GM18505 (cell line): ENCODE measurements at regions not wholly inside any gene's neighbourhood (a gene's known extent, or its start where the extent isn't known, plus 50 kb on each side); places are given as distances from the start of the nearest gene placed in this dataset.

Source experiments
- ATAC-seq: cut with Tn5 transposase; IDR thresholded peaks from one replicate; pipeline ENCODE4 v1.9.1; 2021; ENCODE audit not compliant: unreplicated experiment
- POLR2A ChIP-seq: IDR thresholded peaks from 4 replicates; pipeline ENCODE4 v1.6.1; 2011; ENCODE audit warnings: borderline replicate concordance; ENCODE audit not compliant: insufficient read depth, insufficient read length; ENCODE audit errors: extremely low read depth

DNA sequence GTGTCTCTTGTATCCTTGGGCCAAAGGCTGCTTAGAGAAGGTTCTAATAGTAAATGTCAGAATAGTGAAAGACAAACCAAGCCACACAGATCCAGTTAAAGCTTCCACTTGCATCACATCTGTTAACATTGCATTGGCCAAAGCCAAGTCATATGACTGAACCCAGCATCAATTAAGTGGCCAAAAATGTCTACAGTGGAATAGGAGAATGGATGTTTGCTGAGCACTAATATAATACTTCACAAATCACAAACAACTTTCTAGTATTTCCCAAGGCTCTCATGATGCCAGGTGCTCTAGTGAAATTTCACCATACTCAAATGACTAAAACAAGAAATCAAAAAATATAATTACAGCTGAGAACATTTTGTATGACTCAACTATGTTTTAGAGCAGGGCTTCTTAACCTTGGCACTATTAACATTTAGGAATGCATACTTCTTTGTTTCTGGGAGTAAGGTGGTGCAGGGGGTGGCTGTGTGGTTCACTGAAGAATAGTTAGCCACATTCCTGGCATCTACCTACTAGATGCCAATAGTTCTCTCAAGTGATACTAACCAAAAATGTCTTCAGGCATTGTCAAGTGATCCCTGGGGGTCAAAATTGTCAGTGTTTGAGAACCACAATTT is 148.0 kb upstream of the SPTLC3 start:
- ATAC-seq = no peak
- TF ChIP-seq POLR2A = no peak

DNA sequence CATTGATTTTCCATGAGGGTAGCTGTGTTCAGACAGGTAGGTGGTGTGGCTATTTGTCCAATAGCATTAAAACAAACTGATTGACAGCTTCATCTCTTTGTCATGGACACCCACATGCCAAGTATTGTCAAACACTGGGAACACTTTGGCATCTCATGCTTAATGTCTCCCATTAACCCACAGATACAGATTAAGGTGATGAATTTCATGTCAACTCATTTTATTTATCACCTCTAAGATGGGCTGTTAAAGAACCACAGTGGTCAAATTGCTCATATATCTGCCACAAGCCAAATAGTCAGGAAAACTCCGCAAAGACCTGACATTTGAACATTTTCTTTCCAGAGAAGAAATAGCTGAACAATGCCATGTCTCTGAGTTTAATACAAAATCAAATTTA is 139.1 kb upstream of the SPTLC3 start:
- no peak for TF ChIP-seq POLR2A
- no peak for ATAC-seq

DNA sequence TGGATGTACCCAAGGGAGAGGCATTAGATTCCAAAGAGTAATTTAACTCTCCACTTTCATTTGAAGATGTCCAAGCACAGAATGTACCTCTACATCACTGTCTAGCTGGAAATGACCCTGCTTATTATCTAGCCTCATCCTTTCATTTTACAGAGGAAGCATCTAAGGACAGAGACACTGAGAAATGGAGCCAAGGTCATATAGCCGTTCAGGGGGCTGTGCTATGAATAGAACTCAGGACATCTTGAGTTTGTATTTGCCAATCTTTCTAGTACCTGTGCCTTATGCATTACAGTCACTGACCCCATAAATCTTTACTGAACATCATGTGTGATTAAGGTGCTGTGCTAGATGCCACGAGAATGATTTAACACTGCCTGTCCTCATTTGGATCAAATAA is 138.2 kb upstream of the SPTLC3 start:
- no peak for ATAC-seq
- TF ChIP-seq POLR2A = no peak

DNA sequence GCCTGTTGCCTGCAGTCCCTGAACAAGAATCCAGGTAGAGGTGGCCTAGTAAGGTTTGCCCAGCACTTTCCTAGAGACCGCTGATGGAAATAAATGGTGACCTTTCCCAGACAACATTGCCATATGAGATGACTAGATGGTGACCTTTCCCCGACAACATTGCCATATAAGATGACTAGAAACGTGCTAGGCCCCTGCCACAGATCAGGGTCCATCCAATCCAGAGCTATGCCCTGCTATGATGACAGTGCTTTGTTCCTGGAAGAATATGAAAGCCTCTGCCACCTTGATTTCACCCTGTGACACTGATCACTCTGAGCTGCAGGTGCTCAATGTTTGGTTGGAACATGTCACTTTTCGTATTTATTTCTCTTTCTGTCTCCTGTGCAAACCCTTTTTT is 133.8 kb upstream of the SPTLC3 start:
- no peak for TF ChIP-seq POLR2A
- ATAC-seq = no peak

DNA sequence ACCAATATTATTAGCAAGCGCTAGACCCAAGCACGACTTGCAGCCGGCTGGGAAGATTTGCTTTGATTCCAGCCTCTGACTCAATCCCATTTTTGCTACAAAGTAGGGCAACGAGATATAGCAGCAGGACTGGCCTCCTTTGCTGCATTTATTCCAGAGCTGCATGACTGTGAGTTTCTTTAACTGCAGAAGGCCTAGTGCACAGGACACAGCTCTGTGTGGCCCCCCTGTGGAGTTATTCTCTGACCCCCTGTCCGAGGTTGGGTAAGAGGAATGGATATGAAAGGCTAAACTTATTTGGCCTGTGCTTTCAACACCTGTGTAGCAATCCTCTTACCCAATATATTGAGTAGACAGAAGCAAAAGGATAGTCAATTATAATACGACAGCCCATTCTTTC is 133.3 kb upstream of the SPTLC3 start:
- ATAC-seq = no peak
- TF ChIP-seq POLR2A = no peak

GRCh38 chr20:12882832-12883506 is 125.8 kb upstream of the SPTLC3 start:
- no peak for TF ChIP-seq POLR2A
- no peak for ATAC-seq

GRCh38 chr20:12883507-12883885 is 125.3 kb upstream of the SPTLC3 start:
- ATAC-seq = no peak
- TF ChIP-seq POLR2A = no peak

- no peak for ATAC-seq
- no peak for TF ChIP-seq POLR2A
Observed at GRCh38 chr20:12886618-12887363, 122.0 kb upstream of the SPTLC3 start.

DNA sequence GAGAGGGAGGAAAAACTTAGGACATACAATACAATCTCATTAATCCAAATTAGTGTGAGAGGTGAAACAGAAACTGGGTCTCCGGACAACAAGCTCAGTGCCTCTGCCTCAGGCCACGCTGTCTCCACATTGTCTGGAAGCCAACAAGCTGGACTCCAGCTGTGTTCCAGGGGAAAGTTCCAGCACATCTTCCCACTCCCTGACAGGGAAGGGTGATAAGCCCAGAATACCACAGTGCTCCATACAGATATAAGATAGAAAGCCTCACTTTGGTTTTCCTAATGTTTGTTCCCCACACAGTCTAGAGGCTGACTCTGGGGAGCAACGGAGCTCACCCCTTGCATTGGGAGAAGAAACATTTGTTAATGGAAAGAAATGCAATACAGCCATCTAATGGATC is 117.1 kb upstream of the SPTLC3 start:
- no peak for TF ChIP-seq POLR2A
- no peak for ATAC-seq

DNA sequence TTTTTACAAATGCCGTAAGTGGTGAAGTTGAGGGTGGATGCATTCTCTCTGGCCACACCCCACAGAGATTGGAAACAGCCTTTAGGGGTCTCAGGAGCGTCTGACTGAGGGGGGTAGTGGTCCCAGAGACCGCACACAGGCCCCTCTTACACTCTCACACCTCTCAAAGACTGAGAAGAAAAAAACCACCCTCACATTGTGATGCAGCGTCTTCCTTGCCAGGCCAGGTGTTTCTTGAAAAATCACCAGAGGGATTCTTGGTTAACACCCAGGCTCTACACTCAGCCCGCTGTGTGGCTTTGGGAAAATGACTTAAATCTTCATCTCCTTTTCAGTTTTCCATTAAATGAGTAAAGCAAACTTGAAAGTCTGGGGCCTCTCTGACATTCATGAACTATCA is 115.8 kb upstream of the SPTLC3 start:
- TF ChIP-seq POLR2A = no peak
- ATAC-seq = no peak

- no peak for TF ChIP-seq POLR2A
- ATAC-seq = no peak
Observed at GRCh38 chr20:12893653-12894052, 115.1 kb upstream of the SPTLC3 start.

DNA sequence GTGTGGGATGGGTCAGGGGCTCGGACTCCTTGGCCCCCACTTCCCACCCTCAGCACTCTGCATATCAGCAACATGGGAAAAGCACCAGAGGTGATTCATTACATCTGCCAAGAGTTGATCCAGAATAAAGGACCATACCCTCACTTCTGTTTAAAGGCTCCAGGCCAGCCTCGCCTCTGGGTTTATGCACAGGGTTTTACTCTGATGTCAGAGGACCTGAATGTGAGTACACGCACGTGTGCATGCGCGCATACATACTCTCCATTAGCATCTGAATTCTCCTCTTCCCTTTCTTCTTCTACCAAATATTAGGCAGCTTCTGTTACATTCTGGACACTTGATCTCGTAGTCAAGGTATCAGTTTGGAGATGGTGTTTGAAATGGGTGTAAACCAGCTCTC is 114.7 kb upstream of the SPTLC3 start:
- TF ChIP-seq POLR2A = no peak
- no peak for ATAC-seq

- no peak for ATAC-seq
- TF ChIP-seq POLR2A = no peak
Observed at GRCh38 chr20:12896180-12896579, 112.6 kb upstream of the SPTLC3 start.

GRCh38 chr20:12902992-12903391 is 105.8 kb upstream of the SPTLC3 start:
- ATAC-seq = no peak
- no peak for TF ChIP-seq POLR2A

GRCh38 chr20:12906361-12906760 is 102.4 kb upstream of the SPTLC3 start:
- ATAC-seq = no peak
- no peak for TF ChIP-seq POLR2A

DNA sequence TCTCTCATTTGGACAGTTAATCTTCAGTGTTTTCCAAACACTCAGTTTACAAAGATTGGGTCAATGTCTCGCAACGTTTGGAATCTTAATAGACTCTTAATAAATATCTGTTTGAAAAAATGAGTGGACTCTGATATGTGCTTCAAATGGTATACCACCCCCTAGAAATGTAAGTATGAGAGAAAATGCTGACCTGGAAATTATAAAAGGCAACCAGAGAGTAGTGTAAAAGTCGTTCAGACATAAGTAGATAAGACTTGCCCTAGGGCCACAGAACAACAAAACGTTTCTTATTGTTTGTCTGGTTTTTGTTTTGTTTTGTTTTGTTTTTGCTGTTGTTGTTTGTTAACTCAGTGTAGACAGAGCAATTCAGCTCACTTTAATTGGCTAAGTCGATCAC is 97.4 kb upstream of the SPTLC3 start:
- no peak for ATAC-seq
- TF ChIP-seq POLR2A = no peak
